Osteocyte (in vitro differentiated cells): ENCODE measurements at regions not wholly inside any gene's neighbourhood (a gene's known extent, or its start where the extent isn't known, plus 50 kb on each side); places are given as distances from the start of the nearest gene placed in this dataset.

Source experiments
- DNase-seq: peaks from one replicate; pipeline ENCODE4 v3.0.0; 2021; ENCODE audit warnings: mixed read lengths; ENCODE audit not compliant: unreplicated experiment; ENCODE audit errors: extremely low spot score
- H3K27ac Mint-ChIP-seq: one replicate; pipeline ENCODE4 v1.8.0; 2021; ENCODE audit warnings: mild to moderate bottlenecking, mixed read lengths; ENCODE audit not compliant: unreplicated experiment
- H3K27me3 Mint-ChIP-seq: one replicate; pipeline ENCODE4 v1.8.0; 2021; ENCODE audit warnings: mixed read lengths; ENCODE audit not compliant: unreplicated experiment
- H3K36me3 Mint-ChIP-seq: one replicate; pipeline ENCODE4 v1.8.0; 2021; ENCODE audit warnings: mixed read lengths; ENCODE audit not compliant: unreplicated experiment
- H3K4me1 Mint-ChIP-seq: one replicate; pipeline ENCODE4 v1.8.0; 2021; ENCODE audit warnings: mixed read lengths; ENCODE audit not compliant: unreplicated experiment
- H3K4me3 Mint-ChIP-seq: one replicate; pipeline ENCODE4 v1.8.0; 2021; ENCODE audit warnings: mild to moderate bottlenecking, moderate library complexity, mixed read lengths; ENCODE audit not compliant: unreplicated experiment
- H3K9me3 Mint-ChIP-seq: one replicate; pipeline ENCODE4 v1.8.0; 2021; ENCODE audit warnings: mixed read lengths; ENCODE audit not compliant: unreplicated experiment
- TF ChIP-seq, protein P1 (sequence below): fragments of 200-600 bp; sonication (generic); IDR thresholded peaks from 2 replicates; pipeline ENCODE4 v1.5.0; 2021; ENCODE audit warnings: antibody characterized with exemption, mild to moderate bottlenecking, moderate library complexity

DNA sequence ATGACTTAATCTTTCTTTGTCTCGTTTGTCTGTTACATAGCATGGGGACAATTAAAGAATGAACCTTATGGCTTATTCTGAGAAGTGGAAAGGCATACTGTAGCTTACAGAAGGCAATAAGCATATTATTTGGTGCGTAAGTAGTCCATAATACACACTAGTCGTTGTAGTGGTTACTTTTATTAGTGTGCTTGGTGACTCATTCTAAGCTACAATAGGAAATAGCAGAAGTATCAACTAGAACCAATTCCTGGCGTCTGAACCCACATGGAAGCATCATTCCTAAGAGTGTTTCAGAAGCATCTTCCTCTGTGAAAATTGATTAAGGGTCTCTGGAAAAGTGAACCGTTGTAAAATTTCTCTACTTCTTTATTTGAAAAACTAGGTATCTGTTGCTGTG is 777.8 kb upstream of the EEF2KMT start:
- TF ChIP-seq, protein P1, sequence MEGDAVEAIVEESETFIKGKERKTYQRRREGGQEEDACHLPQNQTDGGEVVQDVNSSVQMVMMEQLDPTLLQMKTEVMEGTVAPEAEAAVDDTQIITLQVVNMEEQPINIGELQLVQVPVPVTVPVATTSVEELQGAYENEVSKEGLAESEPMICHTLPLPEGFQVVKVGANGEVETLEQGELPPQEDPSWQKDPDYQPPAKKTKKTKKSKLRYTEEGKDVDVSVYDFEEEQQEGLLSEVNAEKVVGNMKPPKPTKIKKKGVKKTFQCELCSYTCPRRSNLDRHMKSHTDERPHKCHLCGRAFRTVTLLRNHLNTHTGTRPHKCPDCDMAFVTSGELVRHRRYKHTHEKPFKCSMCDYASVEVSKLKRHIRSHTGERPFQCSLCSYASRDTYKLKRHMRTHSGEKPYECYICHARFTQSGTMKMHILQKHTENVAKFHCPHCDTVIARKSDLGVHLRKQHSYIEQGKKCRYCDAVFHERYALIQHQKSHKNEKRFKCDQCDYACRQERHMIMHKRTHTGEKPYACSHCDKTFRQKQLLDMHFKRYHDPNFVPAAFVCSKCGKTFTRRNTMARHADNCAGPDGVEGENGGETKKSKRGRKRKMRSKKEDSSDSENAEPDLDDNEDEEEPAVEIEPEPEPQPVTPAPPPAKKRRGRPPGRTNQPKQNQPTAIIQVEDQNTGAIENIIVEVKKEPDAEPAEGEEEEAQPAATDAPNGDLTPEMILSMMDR: no peak
- Mint-ChIP-seq H3K27ac (no peak overlapping the region), H3K4me1 (no peaks in the 10 kb centered on the region), H3K27me3 (no peaks in the 10 kb centered on the region), H3K4me3 (no peak overlapping the region), H3K36me3 (no peaks in the 10 kb centered on the region), H3K9me3 (peaks cover 46% of the 10 kb centered on the region)
- DNase-seq: no peak

DNA sequence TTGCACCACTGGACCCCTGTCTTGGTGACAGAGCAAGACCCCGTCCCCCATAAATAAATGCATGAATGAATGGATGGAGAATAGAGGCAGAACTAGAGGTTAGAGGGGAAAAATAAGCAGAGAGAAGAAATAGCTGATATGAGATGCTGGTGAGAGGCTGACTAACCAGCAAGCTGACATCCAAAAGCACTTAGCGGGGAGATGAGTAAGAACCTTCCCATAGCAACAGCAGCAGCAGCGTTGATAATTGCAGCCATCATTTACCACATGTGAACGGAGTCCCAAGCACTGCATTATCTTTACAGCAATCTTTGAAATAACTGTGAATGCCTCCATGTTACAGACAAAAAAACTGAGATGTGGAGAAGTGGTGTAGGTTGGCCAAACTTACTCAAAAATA is 777.3 kb upstream of the EEF2KMT start:
- Mint-ChIP-seq H3K9me3 (peaks cover 47% of the 10 kb centered on the region), H3K27me3 (no peaks in the 10 kb centered on the region), H3K4me1 (no peaks in the 10 kb centered on the region), H3K4me3 (no peak overlapping the region), H3K36me3 (no peaks in the 10 kb centered on the region), H3K27ac (no peak overlapping the region)
- no peak for DNase-seq
- TF ChIP-seq, protein P1: no peak

DNA sequence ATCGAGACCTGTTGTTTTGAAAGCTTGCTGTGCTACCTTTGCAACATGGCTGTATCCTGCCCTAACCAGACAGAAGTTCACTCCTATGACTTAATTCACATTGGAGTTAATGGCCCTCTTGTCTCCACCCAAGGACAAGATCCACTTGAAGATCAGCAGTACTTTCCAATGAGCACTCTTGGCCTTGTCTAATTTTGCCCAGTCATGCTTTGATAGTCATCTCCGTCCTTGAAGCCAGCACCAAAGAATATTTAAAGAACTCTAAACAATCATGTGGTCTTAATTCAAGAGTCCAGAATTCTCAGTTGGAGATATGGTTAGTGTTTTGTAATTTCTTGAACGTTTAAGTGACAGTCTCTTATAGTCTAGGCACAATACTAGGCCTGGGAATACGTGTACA is 775.6 kb upstream of the EEF2KMT start:
- H3K4me1 Mint-ChIP-seq: no peaks in the 10 kb centered on the region
- H3K27me3 Mint-ChIP-seq: no peaks in the 10 kb centered on the region
- peaks cover 50% of the 10 kb centered on the region for H3K9me3 Mint-ChIP-seq
- no peak for DNase-seq
- TF ChIP-seq, protein P1: no peak
- H3K4me3 Mint-ChIP-seq: no peak overlapping the region
- H3K27ac Mint-ChIP-seq: no peak overlapping the region
- H3K36me3 Mint-ChIP-seq: no peaks in the 10 kb centered on the region

DNA sequence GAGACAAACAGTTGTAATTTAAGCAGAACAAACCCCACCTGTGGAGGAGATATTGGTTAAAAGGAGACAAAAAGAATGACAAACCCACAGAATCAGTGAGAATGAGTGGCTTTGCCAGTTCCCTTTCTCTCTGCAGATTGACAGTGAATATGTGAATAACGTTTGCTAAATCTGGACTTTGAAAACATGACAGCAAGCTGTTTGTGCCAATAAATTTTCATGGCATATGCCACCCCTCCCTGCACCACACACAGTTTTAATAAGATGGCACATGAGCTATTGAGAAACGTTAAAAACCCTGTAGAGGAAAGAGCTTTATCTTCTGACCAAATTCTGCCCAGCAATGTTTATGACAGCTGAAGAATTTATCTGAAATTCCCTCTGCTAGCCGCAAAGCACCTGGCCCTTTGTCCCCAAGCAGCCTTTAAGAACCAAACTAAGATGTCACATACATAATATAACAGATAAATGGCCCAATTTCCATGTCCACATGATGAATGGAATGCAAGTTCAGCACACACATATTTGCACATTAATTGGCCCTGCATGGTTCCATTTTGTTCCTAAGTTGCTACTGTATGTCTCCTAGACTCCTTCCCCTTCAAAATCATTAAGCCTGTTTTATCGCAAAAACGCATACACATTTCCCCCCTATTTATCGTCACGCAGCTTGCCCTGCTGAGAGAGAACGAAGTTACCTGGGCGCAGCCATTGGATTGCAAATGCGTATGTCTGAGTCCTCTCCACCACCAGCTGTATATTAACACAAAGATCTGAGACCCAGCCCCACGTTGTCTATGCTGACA is 773.5 kb upstream of the EEF2KMT start:
- no peak overlapping the region for H3K27ac Mint-ChIP-seq
- H3K4me1 Mint-ChIP-seq: no peaks in the 10 kb centered on the region
- no peak for DNase-seq
- peaks cover 48% of the 10 kb centered on the region for H3K9me3 Mint-ChIP-seq
- H3K36me3 Mint-ChIP-seq: no peaks in the 10 kb centered on the region
- TF ChIP-seq, protein P1: no peak
- H3K4me3 Mint-ChIP-seq: no peak overlapping the region
- H3K27me3 Mint-ChIP-seq: no peaks in the 10 kb centered on the region

DNA sequence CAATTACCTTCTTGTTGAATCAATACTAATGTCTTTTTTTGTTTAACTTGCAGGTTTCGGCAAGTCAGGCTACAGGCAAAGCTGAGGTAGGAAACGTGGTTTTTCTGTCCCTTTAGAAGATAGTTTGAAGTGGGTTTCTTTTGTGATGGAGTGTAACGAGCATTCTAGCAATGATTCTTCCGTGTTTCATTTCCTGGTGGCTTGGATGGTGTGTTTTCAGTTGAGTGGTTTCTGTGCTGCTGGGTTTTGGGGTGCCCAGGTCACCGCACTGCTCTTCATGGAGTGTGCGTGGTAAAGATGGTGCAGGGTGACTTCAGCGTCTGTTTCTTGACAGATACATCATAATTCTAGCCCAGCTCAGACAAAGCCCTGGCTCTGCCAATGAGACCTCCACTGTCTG is 769.7 kb upstream of the EEF2KMT start:
- Mint-ChIP-seq H3K27ac (no peak overlapping the region), H3K36me3 (no peaks in the 10 kb centered on the region), H3K4me3 (no peak overlapping the region), H3K9me3 (peaks cover 47% of the 10 kb centered on the region), H3K27me3 (no peaks in the 10 kb centered on the region), H3K4me1 (no peaks in the 10 kb centered on the region)
- DNase-seq: no peak
- TF ChIP-seq, protein P1: no peak
